OCI-LY1 (cell line): ENCODE measurements at regions not wholly inside any gene's neighbourhood (a gene's known extent, or its start where the extent isn't known, plus 50 kb on each side); places are given as distances from the start of the nearest gene placed in this dataset.

Experiments used
- EZH2 ChIP-seq: fragments of 200-600 bp; sonication (generic), shearing (Covaris generic); IDR thresholded peaks from 2 replicates; pipeline ENCODE4 v1.8.0; 2017; ENCODE audit warnings: borderline replicate concordance, mixed run types, mild to moderate bottlenecking, antibody characterized with exemption, low read length, moderate library complexity, mixed read lengths
- TF ChIP-seq, protein P1 (sequence below): fragments of 200-600 bp; sonication (generic), shearing (Covaris generic); IDR thresholded peaks from 2 replicates; pipeline ENCODE4 v1.5.1; 2017; ENCODE audit warnings: mild to moderate bottlenecking, antibody characterized with exemption, low read length, moderate library complexity, mixed read lengths

DNA sequence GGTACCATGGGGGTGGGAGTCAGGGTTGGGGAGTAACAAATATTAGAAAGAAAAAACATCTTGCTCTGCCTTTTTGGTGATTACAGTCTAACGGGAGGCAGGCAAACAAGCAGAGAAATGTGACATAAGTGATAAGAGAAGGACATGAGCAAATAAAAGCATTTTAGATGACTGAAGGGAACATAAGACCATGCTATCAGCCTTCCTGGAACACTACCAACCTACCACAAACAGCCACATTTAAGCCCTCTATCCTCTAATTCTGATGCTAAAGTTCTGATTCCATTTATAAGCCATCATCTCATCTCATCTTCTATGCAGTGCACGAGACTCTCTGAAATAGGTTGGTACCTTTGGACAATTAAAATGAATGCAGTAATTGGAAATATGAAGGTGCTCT, 243.4 kb upstream of the P2RY1 start:
- TF ChIP-seq EZH2 = no peak
- TF ChIP-seq, protein P1, sequence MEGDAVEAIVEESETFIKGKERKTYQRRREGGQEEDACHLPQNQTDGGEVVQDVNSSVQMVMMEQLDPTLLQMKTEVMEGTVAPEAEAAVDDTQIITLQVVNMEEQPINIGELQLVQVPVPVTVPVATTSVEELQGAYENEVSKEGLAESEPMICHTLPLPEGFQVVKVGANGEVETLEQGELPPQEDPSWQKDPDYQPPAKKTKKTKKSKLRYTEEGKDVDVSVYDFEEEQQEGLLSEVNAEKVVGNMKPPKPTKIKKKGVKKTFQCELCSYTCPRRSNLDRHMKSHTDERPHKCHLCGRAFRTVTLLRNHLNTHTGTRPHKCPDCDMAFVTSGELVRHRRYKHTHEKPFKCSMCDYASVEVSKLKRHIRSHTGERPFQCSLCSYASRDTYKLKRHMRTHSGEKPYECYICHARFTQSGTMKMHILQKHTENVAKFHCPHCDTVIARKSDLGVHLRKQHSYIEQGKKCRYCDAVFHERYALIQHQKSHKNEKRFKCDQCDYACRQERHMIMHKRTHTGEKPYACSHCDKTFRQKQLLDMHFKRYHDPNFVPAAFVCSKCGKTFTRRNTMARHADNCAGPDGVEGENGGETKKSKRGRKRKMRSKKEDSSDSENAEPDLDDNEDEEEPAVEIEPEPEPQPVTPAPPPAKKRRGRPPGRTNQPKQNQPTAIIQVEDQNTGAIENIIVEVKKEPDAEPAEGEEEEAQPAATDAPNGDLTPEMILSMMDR = no peak
